ENCODE measurements at regions not wholly inside any gene's neighbourhood (a gene's known extent, or its start where the extent isn't known, plus 50 kb on each side); places are given as distances from the start of the nearest gene placed in this dataset.
"Not testable (repeated sequence)": the region's sequence is repeated elsewhere in the genome, so short reads cannot be mapped to it uniquely, and the experiment has no call there.

- in situ Hi-C loops (cut with MboI; ENCODE audit: low sequenced_read_pairs): no loop called here
These were observed 141.8 kb downstream of the SIM1 start for GRCh38 chr6:100322886-100323285.

- in situ Hi-C loops (cut with MboI; ENCODE audit: low sequenced_read_pairs): no loop called here
These were observed 144.0 kb downstream of the SIM1 start for GRCh38 chr6:100320686-100321085.

GRCh38 chr6:100317031-100317430, 147.7 kb downstream of the SIM1 start:
- in situ Hi-C loops (cut with MboI; ENCODE audit: low sequenced_read_pairs): no loop called here

- in situ Hi-C loops (cut with MboI; ENCODE audit: low sequenced_read_pairs): no loop called here
These were observed 150.5 kb downstream of the SIM1 start for GRCh38 chr6:100314186-100314585.

GRCh38 chr6:100311707-100312251, 152.9 kb downstream of the SIM1 start:
- in situ Hi-C loops (cut with MboI; ENCODE audit: low sequenced_read_pairs): no loop called here

- in situ Hi-C loops (cut with MboI; ENCODE audit: low sequenced_read_pairs): no loop called here
These were observed 155.5 kb downstream of the SIM1 start for GRCh38 chr6:100309174-100309573.

- in situ Hi-C loops (cut with MboI; ENCODE audit: low sequenced_read_pairs): no loop called here
These were observed 157.2 kb downstream of the SIM1 start for GRCh38 chr6:100307561-100307960.

GRCh38 chr6:100305209-100305869, 159.4 kb downstream of the SIM1 start:
- in situ Hi-C loops (cut with MboI; ENCODE audit: low sequenced_read_pairs): no loop called here

GRCh38 chr6:100304575-100304974, 160.1 kb downstream of the SIM1 start:
- in situ Hi-C loops (cut with MboI; ENCODE audit: low sequenced_read_pairs): no loop called here

- in situ Hi-C loops (cut with MboI; ENCODE audit: low sequenced_read_pairs): no loop called here
These were observed 163.0 kb downstream of the SIM1 start for GRCh38 chr6:100301731-100302130.

GRCh38 chr6:100300221-100300736, 164.4 kb downstream of the SIM1 start:
- in situ Hi-C loops (cut with MboI; ENCODE audit: low sequenced_read_pairs): no loop called here

GRCh38 chr6:100296810-100297544, 167.7 kb downstream of the SIM1 start:
- in situ Hi-C loops (cut with MboI; ENCODE audit: low sequenced_read_pairs): no loop called here

GRCh38 chr6:100295172-100295571, 169.5 kb downstream of the SIM1 start:
- in situ Hi-C loops (cut with MboI; ENCODE audit: low sequenced_read_pairs): not testable (repeated sequence)

GRCh38 chr6:100289285-100289684, 175.4 kb downstream of the SIM1 start:
- in situ Hi-C loops (cut with MboI; ENCODE audit: low sequenced_read_pairs): no loop called here

GRCh38 chr6:100288311-100288710, 176.4 kb downstream of the SIM1 start:
- in situ Hi-C loops (cut with MboI; ENCODE audit: low sequenced_read_pairs): no loop called here

- in situ Hi-C loops (cut with MboI; ENCODE audit: low sequenced_read_pairs): no loop called here
These were observed 181.4 kb downstream of the SIM1 start for GRCh38 chr6:100283285-100283684.

GRCh38 chr6:100281471-100281901, 183.2 kb downstream of the SIM1 start:
- in situ Hi-C loops (cut with MboI; ENCODE audit: low sequenced_read_pairs): no loop called here

GRCh38 chr6:100276311-100277057, 188.2 kb downstream of the SIM1 start:
- in situ Hi-C loops (cut with MboI; ENCODE audit: low sequenced_read_pairs): no loop called here

- in situ Hi-C loops (cut with MboI; ENCODE audit: low sequenced_read_pairs): no loop called here
These were observed 190.6 kb downstream of the SIM1 start for GRCh38 chr6:100274147-100274546.

- in situ Hi-C loops (cut with MboI; ENCODE audit: low sequenced_read_pairs): no loop called here
These were observed 193.1 kb downstream of the SIM1 start for GRCh38 chr6:100271625-100272024.

GRCh38 chr6:100271202-100271601, 193.5 kb downstream of the SIM1 start:
- in situ Hi-C loops (cut with MboI; ENCODE audit: low sequenced_read_pairs): no loop called here
